ENCODE measurements at regions not wholly inside any gene's neighbourhood (a gene's known extent, or its start where the extent isn't known, plus 50 kb on each side); places are given as distances from the start of the nearest gene placed in this dataset.
A peak's percentile ranks its signal among the peaks of the same experiment; 100 is the strongest.
"Not testable (repeated sequence)": the region's sequence is repeated elsewhere in the genome, so short reads cannot be mapped to it uniquely, and the experiment has no call there.

DNA sequence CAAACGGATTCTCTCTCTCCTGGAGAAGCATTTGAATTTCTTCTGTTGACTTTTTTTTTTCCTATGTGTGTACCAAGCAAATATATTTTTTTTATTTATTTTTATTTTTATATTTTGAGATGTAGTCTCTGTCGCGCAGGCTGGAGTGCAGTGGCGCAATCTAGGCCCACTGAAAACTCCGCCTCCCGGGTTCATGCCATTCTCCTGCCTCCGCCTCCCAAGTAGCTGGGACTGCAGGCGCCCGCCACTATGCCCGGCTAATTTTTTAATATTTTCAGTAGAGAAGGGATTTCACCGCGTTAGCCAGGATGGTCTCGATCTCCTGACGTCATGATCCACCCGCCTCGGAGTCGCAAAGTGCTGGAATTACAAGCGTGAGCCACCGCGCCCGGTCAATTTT, 549.5 kb upstream of the GNPDA2 start:
- Histone ChIP-seq H3K4me1 (ENCODE audit: insufficient read depth, low read length) (no peaks in the 10 kb centered on the region), H3K9me3 (ENCODE audit: low read length) (no peaks in the 10 kb centered on the region), H3K36me3 (ENCODE audit: low read depth, low read length) (no peaks in the 10 kb centered on the region), H3K9me2 (replicated peaks; ENCODE audit: low read length) (no peaks in the 10 kb centered on the region), H3K27ac (ENCODE audit: low read length) (no peak overlapping the region), H2AFZ (ENCODE audit: low read length) (no peak overlapping the region), H3K9ac (ENCODE audit: low read length) (no peak overlapping the region), H3K4me3 (ENCODE audit: low read length) (no peak overlapping the region), H3K79me2 (ENCODE audit: low read length) (no peaks in the 10 kb centered on the region), H3K27me3 (ENCODE audit: low read length) (no peaks in the 10 kb centered on the region), H4K20me1 (ENCODE audit: low read length) (no peaks in the 10 kb centered on the region), H3F3A (ENCODE audit: low read length, unreplicated experiment) (no peaks in the 10 kb centered on the region), H3K4me2 (ENCODE audit: low read length) (no peak overlapping the region)
- intact Hi-C loops (cut with micrococcal nuclease): no loop called here
- ATAC-seq (no peak), DNase-seq (no peak)
- POLR2A ChIA-PET (ENCODE audit: unreplicated experiment): no interaction called here
- TF ChIP-seq EZH2 (IDR thresholded peaks at IDR 0.05; ENCODE audit: low read length, unreplicated experiment) (no peak), EZH2phosphoT487 (IDR thresholded peaks at IDR 0.05; ENCODE audit: borderline replicate concordance, low read length) (no peak)
- TF ChIP-seq, protein P1, sequence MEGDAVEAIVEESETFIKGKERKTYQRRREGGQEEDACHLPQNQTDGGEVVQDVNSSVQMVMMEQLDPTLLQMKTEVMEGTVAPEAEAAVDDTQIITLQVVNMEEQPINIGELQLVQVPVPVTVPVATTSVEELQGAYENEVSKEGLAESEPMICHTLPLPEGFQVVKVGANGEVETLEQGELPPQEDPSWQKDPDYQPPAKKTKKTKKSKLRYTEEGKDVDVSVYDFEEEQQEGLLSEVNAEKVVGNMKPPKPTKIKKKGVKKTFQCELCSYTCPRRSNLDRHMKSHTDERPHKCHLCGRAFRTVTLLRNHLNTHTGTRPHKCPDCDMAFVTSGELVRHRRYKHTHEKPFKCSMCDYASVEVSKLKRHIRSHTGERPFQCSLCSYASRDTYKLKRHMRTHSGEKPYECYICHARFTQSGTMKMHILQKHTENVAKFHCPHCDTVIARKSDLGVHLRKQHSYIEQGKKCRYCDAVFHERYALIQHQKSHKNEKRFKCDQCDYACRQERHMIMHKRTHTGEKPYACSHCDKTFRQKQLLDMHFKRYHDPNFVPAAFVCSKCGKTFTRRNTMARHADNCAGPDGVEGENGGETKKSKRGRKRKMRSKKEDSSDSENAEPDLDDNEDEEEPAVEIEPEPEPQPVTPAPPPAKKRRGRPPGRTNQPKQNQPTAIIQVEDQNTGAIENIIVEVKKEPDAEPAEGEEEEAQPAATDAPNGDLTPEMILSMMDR (conservative IDR thresholded peaks at IDR 0.05; ENCODE audit: low read depth, low read length): no peak
- CTCF ChIA-PET: no interaction called here
- BruUV-seq (replicated peaks): no TSS peak

DNA sequence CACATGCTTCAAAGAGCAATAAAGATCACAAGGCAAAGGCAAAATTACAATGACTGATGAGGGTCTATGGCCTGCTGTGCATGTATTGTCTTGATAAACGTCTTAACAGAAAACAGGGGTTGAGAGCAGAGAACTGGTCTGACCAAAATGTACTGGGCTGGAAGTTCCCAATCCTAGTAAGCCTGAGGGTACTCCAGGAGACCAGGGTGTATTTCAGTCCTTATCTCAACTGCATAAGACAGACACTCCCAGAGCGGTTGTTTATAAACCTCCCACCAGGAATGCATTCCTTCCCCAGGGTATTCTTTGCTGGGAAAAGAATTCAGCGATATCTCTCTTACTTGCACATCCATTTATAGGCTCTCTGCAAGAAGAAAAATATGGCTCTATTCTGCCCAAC, 521.8 kb upstream of the GNPDA2 start:
- H3F3A ChIP-seq (ENCODE audit: low read length, unreplicated experiment); H3K4me2 ChIP-seq (ENCODE audit: low read length); H3K27me3 ChIP-seq (ENCODE audit: low read length); H2AFZ ChIP-seq (ENCODE audit: low read length); H3K79me2 ChIP-seq (ENCODE audit: low read length); H3K9me3 ChIP-seq (ENCODE audit: low read length); BruUV-seq (replicated peaks); H3K27ac ChIP-seq (ENCODE audit: low read length); H3K36me3 ChIP-seq (ENCODE audit: low read depth, low read length); intact Hi-C loops (cut with micrococcal nuclease); CTCF ChIA-PET; ATAC-seq; H3K9ac ChIP-seq (ENCODE audit: low read length); H3K4me3 ChIP-seq (ENCODE audit: low read length); H4K20me1 ChIP-seq (ENCODE audit: low read length); H3K9me2 ChIP-seq (replicated peaks; ENCODE audit: low read length); H3K4me1 ChIP-seq (ENCODE audit: insufficient read depth, low read length); DNase-seq: not testable (repeated sequence)
- POLR2A ChIA-PET (ENCODE audit: unreplicated experiment): interaction anchor here (0.7 kb wide), 1 partner anchor 960 kb away, joined by 4 read pairs; no protein-coding TSS in a partner anchor

DNA sequence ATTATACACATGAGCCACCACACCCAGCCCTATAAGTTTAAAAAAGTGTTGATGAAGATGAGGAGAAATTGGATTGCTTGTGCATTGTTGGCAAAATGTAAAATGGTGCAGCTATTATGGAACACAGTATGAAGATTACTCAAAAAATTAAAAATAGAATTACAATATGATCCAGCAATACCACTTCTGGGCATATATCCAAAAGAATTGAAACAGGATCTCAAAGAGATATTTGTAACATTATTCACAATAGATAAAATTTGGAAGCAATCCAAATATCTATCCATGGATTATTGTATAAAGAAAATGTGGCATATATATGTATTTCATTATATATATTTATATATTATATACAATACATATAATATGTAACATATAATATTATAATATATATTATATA, 515.6 kb upstream of the GNPDA2 start:
- ChIA-PET POLR2A (ENCODE audit: unreplicated experiment) (no interaction called here), CTCF (no interaction called here)
- H3K4me2 ChIP-seq (ENCODE audit: low read length): no peak overlapping the region
- no peaks in the 10 kb centered on the region for H3K27me3 ChIP-seq (ENCODE audit: low read length)
- H3K79me2 ChIP-seq (ENCODE audit: low read length): no peaks in the 10 kb centered on the region
- H3K4me3 ChIP-seq (ENCODE audit: low read length): no peak overlapping the region
- no peaks in the 10 kb centered on the region for H3K9me2 ChIP-seq (replicated peaks; ENCODE audit: low read length)
- TF ChIP-seq EZH2phosphoT487 (IDR thresholded peaks at IDR 0.05; ENCODE audit: borderline replicate concordance, low read length) (no peak), EZH2 (IDR thresholded peaks at IDR 0.05; ENCODE audit: low read length, unreplicated experiment) (no peak)
- TF ChIP-seq, protein P1 (conservative IDR thresholded peaks at IDR 0.05; ENCODE audit: low read depth, low read length): no peak
- DNase-seq (peak; percentile 65), ATAC-seq (no peak)
- H3K9ac ChIP-seq (ENCODE audit: low read length): no peak overlapping the region
- no peaks in the 10 kb centered on the region for H3K36me3 ChIP-seq (ENCODE audit: low read depth, low read length)
- no peaks in the 10 kb centered on the region for H4K20me1 ChIP-seq (ENCODE audit: low read length)
- no peaks in the 10 kb centered on the region for H3K9me3 ChIP-seq (ENCODE audit: low read length)
- intact Hi-C loops (cut with micrococcal nuclease): no loop called here
- no peak overlapping the region for H2AFZ ChIP-seq (ENCODE audit: low read length)
- no peaks in the 10 kb centered on the region for H3F3A ChIP-seq (ENCODE audit: low read length, unreplicated experiment)
- H3K27ac ChIP-seq (ENCODE audit: low read length): no peak overlapping the region
- no peaks in the 10 kb centered on the region for H3K4me1 ChIP-seq (ENCODE audit: insufficient read depth, low read length)
- no TSS peak for BruUV-seq (replicated peaks)
